NCI-H2107 treated with DMSO at 0.1 percent for 48 hours (cell line): ENCODE measurements at regions not wholly inside any gene's neighbourhood (a gene's known extent, or its start where the extent isn't known, plus 50 kb on each side); places are given as distances from the start of the nearest gene placed in this dataset.

Source experiments
- DNase-seq: peaks from one replicate; lab custom pipeline; 2025; ENCODE audit not compliant: unreplicated experiment; lab: John Stamatoyannopoulos, UW

DNA sequence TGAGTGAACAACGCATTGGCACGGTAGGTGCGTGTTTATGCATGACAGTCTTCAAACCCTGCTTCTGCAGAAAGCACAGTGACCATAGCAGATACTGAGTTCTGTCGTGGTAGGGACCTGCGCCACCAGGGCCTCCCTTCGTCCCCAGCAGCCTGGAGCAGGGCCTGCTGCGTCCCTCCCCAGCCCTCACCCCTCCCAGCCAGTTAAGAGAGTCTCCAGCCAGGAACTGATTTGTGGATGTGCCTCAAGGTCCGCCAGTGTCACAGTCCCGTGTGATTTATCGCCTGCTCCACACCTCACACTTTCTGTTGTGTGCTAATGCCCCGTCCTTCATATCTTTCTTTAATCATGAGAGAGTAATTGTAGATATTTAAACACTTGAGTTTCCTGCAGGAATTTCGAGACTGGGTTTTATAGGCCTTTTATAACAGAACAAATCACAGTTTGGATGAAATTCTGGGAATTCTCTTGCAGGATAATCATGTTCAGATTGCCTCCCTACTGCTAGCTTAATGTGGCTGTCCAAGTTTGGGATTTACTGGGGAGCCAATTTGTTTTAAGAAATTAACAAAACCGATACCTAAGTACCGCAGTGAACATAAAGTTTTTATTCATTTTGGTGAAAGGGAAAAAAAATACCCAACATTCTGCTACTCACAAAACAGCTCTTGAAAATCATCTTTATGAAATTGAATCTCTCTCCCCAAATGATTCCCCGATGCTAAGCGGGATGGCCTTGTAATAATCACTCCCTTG is 438.6 kb downstream of the TSHZ3 start:
- no peak for DNase-seq

DNA sequence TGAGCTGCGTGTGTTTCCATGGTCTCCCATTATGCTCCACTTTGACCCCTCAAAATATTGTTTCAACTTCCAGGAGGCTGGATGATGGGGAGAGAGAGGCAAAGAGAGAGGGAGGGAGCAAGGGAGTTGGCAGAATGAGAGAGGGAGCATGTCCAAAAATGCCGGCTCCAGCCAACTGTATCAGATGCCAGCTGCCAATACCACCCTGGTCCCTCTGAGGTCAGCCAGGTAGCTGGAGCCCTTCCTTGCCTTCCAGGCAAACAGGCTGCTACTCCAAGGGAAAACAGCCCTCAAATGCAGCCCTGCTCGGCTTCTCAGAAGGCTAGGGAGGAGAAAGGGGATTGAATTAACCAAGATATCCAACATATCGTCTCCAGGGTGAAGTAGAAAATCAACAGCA is 440.0 kb downstream of the TSHZ3 start:
- no peak for DNase-seq

DNA sequence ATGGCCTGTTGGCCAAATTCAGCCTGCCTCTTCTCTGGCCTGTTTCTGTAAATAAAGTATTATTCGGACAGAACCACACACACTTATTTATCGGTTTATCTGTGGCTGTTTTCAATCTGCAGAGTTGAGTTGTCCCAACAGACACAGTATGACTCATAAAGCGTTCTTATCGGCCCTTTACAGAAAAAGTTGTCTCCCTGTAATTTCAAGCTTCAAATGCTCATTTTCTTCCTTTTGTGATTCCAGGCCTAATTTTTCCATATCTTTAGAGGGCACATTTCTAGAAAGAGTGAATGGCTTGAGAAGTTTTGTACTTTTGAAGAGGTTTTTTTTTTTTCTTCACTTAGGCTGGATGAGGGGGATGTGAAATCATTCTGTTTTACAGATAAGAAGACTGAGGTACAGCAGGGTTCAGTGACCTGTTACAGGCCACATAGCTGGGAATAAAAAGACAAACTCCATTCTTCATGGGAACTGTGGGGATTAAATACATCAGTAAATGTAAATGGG is 440.9 kb downstream of the TSHZ3 start:
- DNase-seq = no peak

DNA sequence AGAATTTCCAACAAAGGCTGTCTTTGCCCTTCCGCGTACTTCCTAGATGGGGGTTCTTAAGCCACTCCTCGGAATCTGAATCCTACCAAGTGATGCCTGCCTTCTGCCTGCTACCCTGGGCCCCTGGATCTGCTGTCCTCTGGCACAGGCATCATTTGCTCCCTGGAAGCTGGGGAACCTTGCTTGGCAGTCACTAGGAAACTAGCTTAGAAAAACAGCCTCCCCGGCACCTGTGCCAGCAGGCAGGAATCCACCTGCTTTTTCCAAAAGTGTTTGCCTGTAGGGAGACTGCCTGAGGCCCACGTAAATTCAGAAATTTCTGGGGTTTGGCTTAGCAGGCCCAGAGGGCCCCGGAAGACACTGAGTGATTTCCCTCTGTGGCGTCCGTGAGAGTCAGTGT is 442.4 kb downstream of the TSHZ3 start:
- no peak for DNase-seq

DNA sequence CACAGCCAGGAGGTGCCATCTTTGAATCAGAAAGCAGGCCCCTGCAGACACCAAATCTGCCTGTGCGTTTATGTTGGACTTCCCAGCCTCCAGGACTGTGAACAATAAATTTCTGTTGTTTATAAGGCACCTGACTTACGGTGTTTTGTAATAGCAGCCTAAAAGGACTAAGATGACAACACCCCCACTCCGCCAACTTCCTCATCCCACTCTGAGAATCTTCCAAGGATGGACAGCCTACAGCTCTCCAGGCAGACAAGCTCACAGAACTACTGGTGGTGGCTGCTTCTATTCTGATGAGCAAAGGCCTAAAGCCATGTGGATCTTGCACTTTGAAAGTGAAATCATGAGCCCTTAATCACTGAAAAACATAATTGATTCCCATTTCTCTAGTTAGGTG is 449.2 kb downstream of the TSHZ3 start:
- DNase-seq = no peak

DNA sequence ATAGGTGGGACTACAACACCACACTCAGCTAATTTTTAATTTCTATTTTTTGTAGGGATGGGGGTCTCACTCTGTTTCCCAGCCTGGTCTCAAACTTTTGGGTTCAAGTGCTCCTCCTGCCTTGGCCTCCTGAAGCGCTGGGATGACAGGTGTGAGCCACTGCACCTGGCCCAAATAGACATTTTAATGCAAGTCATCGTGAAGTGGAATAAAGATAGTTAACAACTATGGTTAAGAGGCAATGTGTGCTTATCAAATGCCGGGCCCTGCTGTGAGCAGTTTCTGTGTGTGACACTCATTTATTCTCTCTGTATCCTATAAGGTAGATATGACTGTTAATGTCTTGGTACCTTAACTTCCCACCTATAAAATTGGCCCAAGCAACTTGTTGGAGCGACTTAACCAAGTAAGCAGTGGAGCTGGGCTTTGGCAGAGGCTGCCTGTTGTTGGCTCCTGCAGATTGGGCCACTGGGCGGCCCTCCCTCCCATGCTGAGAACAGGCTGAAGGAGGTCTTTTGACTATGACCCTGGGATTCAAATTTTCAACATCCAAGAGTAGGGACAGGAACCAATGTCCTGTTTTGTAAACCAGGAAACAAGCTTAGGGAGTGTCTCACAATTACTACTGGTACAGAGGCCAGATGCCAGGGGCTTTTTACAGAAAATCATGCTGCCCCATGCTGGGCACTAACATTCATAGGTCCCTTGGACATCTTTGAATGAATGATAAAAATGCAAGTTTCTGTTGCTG is 450.7 kb downstream of the TSHZ3 start:
- no peak for DNase-seq

DNA sequence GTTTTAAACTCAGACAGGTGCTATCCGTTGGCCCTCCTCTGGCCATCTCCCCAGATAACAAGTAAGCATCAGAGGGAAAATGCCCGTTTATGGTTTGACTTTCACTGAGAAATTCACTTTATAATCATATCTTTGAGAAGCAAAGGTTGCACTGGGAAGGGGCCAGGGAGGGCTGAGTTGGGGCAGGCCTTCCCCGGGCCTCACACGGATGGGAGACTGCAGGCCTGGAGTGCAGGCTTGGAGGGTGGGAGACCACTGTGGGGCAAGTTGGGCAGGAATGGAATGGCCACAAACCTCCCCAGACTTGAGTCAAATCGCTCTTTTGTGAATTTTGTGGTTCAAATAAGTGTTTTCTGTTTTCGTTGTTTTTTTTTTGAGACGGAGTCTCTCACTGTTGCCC is 451.7 kb downstream of the TSHZ3 start:
- DNase-seq = no peak

DNA sequence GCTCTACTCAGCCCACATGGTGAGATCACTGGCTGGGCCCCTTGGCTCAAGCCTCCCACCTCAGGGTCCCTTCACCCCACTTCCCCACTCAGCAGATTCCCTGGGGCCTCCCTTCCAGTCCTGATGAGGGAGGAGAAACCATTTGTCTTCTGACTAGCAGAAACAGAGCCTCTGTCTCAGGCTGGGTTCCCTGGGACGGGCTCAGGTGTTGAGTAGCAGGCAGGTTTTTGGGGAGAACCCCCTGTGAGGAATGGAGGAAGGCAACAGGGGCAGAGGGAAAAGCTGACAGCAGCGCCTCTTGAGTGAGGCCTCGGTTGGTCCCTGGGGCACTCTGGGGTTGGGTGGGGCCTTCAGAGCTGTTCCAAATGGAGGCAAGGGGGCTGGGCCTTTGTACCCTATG is 452.2 kb downstream of the TSHZ3 start:
- DNase-seq = no peak

DNA sequence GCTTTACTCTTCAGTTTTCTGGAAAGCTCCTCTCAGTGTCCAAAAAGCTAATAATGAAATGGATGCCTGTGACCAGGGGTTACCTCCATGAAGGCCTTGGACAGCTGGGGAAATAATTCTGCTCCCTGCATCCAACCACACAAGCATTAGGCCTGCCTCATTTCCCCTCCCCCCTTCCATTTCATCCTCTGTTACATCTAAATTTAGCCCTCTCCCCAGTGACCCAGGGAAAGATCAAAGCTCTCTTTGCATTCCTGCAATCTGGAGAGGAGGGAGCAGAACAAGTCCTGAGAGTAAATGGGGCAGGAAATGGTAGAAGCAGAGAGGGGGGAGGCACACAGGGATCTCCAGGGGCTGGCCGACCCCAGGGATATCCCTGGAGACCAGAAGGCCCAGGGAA is 452.7 kb downstream of the TSHZ3 start:
- no peak for DNase-seq

DNA sequence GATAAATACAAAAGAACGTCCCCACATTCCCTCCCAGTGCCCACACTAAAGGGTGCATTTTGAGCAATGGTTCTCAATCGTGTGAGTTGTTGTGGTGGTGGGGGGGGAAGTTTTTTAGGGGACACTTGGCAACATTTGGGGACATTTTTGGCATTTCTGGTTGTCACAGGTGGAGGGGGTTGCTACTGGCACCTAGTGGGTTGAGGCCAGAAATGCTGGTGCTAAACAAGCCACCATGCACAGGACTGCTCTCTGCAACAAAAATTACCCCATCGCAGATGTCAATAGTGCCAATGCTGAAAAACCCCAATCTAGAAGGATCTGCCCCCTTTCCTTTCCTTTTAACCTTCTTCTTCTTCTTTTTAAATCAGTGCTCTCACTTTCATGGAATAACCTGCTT is 453.3 kb downstream of the TSHZ3 start:
- no peak for DNase-seq

DNA sequence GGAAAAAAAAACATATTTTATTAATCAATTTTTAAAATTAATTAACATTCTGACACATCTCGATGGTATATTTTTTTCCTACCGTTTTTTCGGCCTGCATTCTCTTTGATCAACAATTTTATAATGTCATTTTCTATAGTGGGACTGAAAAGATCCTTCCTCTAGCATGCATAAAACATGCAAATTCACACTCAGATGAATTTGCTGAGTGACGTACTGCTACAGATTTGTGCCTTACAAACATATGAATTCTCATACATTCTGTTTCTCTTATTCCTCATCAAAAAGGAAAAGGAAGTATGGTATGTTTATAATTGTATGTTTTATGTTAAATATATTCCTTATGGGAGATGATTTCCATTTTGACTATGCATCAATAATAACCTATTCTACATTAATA is 458.2 kb downstream of the TSHZ3 start:
- no peak for DNase-seq

DNA sequence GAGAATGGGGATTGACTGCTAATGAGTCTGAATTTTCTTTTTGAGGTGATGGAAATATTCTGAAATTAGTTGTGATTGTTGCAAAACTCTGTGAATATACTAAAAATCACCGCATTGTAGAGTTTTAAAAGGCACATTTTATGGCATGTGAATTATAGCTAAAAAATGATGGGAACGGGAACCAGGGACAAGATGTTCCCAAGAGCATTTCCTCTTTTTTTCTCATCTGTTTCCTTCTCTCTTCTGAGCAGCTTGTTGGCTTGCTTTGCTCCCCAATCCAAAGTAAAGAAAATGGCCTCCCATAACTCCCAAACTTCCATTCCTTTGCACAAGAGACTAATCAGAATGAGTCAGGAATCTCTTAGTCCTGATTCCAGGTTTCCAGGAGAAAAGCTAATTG is 459.2 kb downstream of the TSHZ3 start:
- DNase-seq = no peak

DNA sequence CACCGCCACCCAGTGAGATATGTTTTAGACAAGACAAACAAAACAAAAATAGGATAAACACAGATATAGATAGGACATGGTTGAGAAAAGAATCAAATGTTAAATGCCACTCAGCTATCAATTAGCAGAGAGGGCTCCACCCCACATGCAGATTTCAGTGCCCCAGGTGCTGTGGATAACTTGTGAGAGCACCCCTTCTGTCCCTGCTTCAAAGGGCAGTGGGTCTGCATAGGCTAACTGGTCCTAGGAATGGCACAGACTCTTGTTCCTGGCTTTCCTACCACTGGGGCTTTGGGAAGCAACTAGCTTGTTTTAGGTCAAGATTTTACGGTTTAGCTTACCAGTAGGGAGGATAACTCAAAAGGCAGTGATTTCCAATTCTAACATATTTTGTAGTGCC is 460.3 kb downstream of the TSHZ3 start:
- no peak for DNase-seq

DNA sequence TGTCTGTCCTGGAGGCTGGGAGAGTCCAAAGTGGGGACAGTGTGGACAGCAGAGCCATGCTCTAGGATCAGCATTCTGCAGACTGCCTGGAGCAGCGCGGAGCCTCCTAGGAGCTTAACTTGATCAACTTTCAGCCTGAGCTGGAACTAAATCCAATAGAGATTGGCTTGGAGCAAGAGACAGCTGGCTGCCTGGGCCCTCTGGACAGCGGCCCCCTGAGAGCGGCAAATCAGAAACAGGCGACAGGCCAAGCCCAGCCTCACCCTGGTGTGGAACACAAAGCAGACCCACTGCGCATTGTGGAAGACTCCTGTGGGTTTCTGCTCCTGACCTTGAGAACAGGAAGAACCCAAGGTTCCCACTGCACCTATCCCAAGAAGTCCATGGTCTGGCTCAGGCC is 462.2 kb downstream of the TSHZ3 start:
- DNase-seq = no peak

DNA sequence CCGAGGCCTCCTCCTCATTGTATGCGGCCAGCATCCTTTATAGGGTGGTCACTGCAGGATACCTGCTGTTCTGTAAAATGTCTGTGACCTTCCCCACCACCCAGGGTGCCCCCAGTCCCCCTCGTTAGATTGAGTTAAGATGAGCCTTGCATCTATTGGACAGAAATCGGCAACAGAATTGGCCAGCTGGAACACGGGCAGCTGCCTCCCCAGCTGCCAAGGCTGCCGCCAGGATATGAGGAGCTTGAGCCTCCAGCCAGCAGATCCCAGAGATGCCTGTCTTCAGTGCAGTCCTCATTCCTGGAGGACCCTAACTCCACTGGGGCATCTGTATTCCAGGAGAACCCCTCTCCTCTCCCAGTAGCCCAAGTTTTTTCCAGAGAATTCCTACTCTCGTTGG is 463.0 kb downstream of the TSHZ3 start:
- DNase-seq = no peak

DNA sequence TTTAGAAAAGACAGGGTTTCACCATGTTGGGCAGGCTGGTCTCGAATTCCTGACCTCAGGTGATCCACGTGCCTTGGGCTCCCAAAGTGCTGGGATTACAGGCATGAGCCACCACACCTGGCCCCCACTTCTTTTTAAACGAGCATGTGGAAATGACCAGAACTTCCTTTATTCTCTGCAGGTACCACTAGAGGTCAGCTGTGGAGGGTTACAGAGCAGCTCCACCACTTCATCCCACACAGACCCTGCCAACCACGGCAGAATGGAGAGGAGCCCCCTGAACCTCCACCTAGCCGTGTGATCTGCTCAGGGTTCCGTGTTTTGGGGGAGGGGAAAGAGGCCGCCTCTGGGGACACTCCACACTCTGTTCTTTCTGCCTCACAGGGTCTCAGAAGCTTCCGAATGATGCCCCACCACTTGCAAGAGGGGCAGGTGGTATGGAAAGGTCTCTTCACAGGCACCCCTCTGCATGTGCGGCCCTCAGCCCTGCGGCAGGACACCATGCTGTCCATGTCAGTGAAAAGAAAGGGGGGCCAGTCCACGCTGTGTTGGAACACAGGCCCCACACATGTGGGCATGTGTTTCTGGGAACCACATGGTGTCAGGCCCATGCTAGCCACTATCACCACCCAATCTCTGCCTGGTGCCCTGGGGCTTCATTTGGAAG is 465.0 kb downstream of the TSHZ3 start:
- no peak for DNase-seq

DNA sequence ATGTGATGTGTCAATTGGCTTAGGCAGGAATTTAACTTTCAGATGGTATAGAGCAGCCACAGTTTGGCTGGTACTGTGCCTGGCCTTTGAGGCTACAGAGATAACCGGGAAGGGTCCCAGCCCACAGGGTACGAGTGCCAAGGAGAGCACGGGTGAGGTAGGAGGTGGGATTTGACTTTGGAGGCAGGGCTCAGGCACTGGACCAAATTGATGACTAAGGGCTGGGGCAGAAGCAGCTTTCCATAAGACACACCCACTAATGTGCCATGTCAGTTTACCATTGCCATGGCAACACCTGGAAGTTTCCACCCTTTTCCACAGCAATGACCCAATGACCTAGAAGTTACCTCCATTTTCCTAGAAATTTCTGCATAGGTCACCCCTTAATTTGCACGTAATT is 466.2 kb downstream of the TSHZ3 start:
- DNase-seq = no peak

DNA sequence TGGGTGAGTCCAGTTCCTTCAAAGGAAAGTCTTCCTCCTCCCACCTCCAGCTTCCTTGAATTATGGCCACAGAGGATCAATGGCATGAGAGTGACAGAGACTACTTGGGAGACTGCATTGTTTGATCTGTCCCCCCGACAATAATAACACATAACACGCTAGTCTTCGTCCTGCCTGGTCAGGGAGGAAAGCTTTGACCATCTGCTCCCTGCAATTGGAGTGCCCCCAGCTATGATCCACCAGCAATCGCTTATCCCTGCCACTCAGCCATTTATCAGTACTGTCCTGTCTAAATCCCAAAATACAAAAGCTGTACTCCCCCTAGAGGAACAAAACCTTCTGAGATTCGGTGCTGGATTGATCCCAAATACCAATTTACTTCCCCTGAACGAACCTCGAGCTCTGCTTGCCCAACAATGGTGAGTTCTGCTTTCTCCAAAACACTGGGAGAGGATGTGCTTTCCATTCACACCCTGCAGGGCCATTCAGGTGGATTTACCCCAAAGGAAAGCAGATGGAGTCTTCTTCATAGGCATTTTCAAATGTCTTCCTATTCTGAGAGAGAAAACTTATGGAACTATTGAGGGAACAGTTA is 466.7 kb downstream of the TSHZ3 start:
- no peak for DNase-seq

DNA sequence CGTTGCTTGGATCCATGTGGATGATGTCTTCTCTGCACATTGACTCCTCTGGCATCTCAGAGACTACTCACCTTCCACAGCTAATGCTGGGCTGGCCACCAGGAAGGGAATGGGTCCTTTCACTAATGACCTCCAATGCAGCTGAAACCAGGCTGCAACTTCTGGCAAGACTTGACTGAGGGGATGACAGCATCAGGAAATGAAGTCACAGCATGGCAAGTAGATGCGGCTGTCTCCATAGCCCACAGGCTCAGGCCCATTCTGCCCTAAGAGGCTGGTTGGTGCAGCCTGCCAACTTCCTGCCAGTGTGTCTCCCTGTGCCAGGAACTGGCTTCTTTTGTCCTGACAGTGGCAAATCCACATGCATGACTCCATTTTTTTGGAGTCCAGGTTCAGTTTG is 467.3 kb downstream of the TSHZ3 start:
- no peak for DNase-seq

DNA sequence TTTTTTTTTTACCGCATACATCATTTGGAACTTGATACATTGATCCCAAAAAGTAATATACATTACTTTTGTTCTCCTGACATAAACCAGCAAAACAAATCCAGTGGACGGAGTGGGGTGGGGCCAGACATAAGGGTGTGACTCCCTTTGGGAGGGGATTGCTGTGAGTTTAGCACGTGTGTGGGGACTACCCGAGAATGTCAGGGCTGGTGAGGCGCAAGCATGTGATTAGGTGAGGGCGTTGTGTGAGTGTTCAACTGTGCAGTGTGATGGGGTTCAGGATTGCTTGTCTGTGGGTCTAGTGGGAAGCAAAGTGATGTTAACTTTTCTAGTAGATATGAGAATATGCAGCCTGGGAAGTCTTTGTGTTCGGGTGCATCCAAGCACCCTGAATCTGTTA is 468.0 kb downstream of the TSHZ3 start:
- no peak for DNase-seq

DNA sequence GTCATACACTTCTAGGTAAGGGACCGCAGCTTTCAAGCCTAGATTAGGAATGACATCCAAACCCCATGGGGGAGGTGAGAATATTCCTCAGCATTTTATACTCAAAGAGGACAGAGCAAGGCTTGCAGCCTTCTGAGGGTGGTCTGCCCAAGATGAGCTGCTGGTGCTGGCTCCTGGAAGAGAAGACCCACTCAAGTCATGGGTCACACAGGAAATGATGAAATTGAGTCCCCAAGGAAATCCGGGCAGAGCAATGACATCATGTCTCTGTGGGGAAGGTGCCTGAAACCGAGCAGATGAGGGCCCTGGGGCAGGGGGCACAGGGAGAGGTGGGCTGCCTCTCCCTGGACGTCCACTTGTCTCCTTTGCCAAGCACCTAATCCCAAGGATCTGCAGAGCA is 468.7 kb downstream of the TSHZ3 start:
- DNase-seq = no peak

DNA sequence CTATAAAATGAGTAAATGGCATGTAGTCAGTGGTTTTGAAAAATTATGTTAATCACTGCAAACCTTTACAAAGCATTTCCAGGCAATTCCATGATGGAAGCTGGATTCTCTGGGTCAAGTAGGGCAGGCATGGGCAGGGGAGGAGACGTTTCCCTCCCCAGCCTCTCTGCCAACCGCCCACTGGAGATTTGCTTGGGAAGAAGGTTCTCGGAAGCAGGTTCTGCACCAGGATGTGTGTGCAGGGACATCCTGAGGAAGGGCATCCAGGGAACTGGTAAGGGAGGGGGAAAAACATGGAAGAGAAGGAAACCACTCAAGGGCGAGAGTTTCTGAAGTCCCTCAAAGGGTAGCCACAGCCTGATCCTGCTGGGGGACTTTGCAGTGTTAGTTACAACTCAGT is 469.1 kb downstream of the TSHZ3 start:
- no peak for DNase-seq
